ENCODE measurements at regions not wholly inside any gene's neighbourhood (a gene's known extent, or its start where the extent isn't known, plus 50 kb on each side); places are given as distances from the start of the nearest gene placed in this dataset.
"Not testable (repeated sequence)": the region's sequence is repeated elsewhere in the genome, so short reads cannot be mapped to it uniquely, and the experiment has no call there.

DNA sequence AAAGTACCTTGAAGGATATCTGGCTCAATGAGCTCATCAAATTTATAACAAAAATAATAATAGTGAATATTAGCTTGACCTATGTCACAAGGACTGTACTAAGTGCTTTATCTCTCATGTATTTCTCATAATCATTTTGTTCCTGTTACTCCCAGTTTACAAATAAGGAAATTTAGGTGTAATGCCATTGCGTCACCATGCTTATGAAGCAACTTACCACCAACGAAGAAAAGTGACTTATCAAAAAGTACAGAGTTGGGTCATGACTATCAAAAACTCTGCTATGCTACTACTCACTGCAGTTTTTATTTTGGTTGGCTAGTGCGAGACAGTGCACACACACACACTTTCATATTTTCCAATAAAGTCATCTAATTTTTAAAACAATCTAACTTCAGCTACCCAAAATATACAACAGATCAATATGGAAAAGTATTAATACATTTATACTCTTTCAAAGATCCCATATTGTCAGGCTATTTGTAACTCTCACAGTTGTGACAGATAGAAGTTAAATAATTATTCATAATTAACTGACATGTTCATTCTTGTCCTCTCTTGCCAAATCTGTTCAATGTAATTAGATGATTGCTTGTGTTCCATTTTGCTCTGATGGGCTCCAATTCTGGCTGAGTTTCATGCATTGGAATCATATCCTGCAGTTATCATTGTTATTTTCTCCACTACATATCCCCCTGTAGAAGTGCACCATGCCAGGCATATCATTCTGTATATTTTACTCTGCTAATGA is 119.4 kb downstream of the KCNJ2 start:
- no peak for DNase-seq

DNA sequence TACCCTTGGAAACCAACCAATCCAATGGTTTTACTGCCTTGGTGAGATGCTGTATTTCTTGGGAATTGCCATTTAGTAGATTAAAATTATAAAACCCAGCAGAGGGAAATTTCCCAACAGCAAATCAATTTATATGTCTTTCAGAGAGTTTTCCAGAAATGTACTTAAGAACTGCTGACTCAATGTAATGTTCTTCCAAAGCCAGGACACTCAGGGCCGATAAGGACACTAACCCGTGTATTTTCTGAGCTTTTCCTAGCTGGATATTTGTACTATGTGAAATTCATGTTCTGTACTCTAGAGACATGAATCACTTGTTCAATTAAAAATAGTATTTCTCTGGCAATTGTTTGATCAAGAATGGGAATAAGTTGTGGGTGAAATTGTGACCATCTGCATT is 121.4 kb downstream of the KCNJ2 start:
- no peak for DNase-seq

DNA sequence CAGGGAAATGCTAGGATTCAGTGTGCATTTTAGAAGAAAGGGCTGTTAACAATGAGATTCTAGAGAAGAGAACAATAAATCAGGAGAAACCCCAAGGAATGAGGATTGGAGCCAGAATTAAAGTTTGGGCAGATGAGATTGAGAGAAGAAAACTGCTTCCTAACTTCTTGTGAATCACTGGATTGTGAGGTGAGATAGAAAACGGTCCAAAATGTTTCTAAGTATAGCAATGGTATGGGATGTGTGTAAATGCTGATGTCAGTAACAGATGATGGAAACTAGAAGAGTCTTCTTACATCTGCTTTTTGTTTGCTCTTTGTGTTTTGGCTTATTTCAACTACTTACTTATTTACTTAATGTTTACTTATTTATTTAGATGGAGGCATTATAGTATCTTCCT is 123.0 kb downstream of the KCNJ2 start:
- DNase-seq = no peak

DNA sequence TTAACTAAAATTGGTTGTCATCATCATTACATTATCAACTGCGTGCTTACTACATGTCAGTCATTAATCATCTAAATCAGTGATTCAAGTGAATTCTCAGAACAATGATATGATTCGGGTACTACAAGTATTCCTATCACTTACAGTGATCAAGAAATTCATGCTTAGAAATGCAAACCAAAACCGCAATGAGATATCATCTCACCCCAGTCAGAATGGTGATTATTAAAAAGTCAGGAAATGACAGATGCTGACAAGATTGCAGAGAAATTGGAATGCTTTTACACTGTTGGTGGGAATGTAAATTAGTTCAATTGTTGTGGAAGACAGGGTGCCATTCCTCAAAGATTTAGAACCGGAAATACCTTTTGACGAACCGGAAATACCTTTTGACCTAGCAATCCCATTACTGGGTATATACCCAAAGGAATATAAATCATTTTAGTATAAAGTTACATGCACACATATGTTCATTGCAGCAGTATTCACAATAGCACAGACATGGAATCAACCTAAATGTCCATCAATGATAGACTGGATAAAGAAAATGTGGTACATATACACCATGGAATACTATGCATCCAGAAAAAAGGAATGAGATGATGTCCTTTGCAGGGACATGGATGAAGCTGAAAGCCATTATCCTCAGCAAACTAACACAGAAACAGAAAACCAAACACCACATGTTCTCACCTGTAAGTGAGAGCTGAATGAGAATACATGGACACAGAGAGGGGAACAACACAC is 124.4 kb downstream of the KCNJ2 start:
- not testable (repeated sequence) for DNase-seq

DNA sequence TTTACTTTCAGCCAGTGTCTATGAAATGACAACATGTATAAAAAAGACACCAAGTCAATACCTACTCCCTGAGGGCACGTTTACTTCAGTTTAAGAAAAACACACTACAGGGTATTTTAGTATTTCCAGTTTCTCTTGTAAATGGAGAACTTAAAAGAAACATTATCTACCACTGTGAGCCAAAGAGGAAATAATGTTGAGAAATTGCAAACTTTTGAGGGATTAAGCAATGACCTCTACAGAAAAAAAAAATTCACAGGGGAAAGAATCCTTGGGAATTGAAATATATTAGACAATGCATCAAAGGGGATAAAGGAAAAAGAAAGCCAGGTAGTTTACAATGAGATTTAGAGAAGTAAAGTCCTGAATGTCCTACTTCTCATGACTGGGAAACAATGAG is 126.0 kb downstream of the KCNJ2 start:
- no peak for DNase-seq

DNA sequence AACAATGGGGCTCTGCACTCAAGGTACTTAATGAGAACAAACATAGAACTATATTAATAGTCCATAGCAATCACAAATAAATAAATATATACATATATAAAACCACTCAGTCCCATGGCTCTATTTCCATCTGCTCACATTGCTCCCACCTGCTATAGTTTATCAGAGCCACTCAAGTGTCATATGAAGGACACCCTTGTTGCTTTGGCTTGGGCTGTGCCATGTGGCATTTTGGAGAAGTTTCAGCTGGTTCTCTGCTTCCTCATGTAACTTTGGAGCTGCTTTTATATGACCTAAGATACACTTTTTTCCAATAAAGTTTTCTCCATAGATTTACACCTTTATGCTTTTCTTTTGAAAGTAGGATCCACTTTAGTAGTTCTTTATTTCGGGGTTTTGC is 126.4 kb downstream of the KCNJ2 start:
- DNase-seq = no peak

DNA sequence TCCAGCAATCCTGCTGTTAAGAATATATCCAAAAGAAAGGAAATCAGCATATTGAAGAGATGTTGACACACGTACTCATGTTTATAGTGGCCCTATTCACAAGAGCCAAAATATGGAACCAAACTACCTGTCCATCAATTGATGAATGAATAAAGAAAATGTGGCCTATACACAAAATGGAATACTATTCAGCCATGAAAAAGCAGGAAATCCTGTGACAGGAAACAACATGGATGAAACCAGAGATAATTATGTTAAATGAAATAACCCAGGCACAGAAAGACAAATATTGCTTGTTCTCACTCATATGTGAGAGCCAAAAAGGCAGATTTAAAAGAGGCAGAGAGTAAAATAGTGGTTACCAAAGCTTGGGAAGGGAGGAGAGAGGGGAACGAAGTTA is 127.1 kb downstream of the KCNJ2 start:
- no peak for DNase-seq

DNA sequence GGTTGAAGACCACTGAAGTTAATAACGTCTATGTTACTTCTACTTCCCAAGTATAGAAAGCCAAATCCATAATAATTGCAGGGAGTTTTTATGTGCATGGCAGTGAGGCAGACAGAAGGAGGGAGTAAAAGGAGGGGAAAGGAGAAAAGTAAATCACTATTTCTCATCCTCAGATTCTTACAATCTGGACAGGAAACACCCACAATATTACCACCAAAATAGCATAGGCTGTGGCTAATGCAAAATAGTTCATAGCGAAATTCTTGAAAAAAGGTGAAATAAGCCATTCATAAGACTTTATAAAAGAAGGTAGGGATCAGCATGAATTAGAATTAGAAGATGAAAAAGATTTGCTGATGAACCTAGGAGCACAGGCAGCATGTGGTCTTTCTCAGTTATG is 128.1 kb downstream of the KCNJ2 start:
- DNase-seq = no peak

DNA sequence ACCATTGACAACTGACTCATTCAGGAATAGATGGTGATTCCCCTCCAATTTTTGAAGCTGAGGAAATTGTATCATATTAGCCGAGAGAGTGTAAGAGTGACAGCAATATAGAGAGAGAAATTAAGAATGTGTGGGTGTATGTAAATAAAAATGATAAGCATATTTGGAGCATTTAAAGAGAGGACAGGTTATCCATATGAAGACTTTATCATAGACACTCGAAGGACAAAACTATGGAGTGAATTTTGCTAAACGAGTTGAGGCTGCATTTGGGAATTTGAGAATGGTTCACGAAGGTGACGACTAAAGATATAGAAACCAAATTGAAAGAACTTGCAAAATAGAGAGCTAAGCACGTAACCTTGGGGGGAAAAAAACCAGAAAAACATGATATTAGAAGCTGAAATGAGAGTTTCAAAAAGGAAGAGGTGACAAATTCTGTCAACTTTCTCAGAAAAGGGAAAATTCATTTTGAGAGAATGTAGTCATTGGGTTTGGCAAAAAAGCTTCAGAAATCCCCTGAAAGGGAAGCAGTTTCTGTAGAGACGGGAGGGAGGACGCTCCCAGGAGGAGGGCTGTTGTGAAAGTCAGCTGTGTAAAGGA is 129.7 kb downstream of the KCNJ2 start:
- DNase-seq = no peak

DNA sequence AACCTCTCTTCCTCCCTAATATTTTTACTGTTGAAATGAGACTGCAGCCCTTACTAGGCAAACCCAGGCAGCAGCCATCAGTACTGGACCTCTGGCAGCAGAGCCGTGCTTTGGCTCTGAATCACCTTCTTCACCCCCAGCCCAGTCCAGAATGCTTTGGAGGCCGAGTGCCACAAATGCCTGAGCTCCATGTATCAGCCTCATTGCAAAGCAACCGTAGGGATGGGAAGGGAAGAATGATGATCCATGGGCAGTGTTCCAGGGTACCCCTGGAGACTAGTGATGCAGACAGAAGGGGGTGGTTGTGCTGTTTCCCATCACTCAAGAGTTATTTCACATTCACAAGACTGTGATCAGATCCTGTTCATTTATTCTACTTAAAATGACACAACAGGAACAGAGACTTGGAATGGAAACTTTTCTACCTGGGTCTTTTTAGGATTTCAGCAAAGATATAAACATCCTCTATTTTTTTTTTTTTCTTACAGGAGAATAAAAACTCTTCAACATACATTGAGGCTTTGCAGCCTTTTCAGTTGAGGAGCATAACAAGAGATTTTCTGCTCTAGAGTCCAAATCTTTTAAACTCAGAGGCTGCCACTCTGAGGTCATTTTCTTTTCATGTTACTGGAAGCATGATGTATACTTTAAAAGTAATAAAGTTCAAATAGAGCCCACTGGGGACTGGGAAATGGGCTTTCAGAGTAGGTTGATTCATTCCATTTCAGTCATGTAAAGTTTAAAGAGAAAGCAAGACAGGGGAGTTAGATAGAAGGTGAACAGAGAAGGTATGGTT is 138.3 kb downstream of the KCNJ2 start:
- DNase-seq = no peak

DNA sequence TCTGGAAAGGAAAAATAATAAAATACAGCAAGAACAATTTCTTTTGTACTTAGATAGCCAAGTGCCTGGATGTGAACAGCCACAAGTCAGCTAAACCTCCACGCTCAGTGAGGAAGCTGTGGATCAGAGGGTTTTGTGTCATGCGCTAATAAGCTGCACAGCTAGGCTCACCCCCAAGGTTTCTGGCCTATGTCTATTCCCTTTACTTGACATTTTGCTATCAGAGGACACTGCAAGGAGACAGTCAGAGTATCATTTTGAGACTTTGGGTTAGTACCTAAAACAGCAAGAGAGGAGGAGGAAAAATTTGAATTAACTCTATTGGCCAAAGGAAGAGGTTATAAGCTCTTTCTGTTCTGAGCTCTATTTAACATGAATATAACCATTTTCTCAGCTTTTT is 139.3 kb downstream of the KCNJ2 start:
- no peak for DNase-seq

DNA sequence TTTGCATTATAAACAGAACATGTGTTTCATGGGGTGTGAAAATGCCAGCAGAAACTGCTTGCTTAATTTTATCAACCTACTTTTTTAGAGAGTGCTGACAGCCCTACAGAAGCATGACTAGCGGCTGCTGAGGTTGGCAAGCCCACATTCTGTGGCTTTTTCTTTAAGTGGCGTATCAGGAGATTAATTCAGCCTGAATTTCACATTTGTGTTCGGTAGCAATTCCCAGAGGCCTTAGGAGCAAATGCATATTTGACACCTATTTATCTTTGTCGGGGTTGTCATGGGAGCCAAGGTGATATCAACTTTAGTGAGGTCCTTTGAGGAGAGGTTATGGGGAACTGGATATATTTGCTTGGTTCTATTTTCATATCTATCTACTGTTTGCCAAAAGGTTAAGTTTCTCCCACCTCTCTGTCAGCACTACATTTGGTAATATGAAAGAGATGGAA is 140.9 kb downstream of the KCNJ2 start:
- DNase-seq = no peak

DNA sequence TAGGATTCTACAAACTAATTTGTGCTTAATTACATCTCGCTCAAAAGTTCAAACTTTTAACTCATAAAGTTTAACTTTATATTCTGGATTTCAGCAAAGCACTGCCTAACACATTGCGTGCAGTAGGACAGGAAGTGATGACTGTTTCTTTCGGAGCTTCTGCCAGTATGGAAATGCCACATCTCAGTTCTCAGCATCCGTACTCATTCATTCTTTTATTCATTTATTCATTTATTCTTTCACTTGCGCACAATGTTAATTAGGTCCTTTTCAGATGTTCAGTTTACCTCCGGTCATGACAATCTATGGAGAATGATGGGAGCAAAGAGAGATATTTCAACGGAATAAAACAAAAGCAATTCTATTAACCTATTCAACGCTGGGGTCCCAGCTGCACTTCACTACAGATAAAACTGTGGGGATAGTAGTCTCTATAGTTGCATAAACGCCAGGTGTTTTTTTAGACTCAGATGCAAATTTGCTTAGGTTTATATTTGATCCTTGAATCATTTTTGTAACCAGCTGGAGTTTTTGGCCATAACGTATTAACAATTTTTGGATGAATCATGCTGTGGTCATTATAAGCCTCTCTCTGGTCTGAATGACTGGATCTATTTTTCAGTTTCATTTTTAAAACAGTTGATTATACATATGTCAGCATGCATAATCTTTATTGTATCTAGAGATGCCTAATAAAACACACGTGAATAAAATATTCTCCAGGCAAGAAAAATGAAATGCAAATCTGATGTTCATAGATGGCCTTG is 143.9 kb downstream of the KCNJ2 start:
- DNase-seq = no peak

DNA sequence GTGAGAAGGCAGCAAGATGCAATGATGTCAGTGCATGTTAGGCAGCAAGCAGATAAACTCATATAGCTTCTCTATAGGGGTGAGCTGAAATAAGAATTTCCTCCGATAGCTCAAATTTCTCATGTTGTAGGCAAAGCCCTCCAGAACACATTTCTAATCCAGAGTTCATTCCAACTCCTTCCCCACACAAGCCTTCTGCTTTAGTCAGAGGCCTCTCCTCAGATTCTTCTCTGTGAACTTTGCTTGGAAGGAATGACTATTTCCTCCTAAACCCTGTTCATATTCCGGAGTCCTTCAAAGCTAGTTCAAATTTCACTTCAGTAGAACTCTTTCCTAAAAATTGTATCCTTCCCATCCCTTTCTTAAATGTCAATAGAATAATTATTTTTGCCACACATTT is 144.8 kb downstream of the KCNJ2 start:
- no peak for DNase-seq

DNA sequence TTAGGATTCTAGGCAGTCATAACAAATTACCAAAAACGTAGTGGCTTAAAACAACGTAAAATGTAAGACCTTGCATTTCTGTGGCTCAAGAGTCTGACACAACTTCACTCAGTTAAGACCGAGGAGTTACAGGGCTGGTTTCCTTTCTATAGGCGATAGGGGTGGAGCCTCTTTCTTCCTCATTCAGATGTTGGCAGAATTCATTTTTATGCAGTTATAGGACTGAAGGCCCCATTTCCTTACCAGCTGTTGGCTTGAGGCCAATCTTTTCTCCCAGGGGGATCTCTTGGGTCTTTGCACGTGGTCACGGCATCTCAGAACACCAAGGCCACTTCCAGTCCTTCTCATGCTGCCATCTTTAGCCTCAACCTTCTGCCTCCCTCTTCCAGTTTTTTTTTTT is 145.2 kb downstream of the KCNJ2 start:
- no peak for DNase-seq

DNA sequence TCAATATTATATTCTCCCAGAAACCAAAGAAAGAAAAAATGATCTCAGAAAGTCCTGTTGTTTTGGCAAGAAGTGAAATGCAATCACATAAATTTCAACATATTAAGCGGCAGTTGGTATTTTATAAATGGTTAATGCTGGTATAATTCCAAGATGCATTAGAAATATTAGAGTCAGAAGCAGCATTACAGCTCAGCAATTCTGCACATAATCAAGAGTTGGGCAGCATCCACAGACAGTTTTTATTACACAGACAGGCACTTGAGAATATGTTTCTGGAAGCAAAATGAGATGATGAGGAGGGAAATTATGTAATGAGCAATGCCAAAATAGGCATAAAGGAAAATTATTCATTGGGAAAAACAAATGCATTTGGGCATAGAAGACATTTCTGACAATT is 148.1 kb downstream of the KCNJ2 start:
- DNase-seq = no peak

DNA sequence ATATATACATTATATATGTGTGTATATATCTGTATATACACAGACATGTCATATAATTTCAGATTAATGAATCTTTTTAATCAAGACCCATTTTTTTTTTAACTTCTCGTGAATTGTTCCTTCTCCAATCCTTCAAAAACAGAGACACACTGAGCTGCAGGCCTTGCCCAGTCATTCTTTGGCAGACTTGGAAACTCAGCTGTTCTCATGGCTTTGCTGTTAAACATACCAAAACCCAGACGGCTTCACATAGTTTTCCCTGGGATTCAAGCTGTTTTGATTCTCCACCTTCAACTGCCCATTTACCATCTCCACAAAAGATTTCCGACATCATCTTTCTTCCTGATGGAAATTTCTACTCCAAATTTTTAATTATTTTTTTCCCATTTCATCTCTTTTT is 148.7 kb downstream of the KCNJ2 start:
- DNase-seq = no peak

DNA sequence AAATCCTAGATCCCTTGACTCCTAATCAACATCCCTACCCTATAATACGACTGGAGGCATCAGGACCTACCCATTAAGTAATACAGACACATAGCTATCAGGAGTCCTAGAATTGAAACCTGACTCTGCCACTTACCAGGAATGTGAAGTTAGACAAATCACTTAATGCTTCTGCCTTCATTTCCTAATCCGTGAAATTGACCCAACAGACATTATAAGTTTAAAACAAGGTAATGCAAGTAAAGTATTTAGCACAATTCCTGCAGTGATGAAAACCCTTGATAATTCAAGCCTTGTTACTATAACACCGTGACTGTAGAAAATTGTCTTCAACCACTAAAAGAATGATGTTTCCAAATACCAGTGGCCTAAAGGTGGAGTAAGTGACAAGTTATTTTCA is 150.2 kb downstream of the KCNJ2 start:
- no peak for DNase-seq

DNA sequence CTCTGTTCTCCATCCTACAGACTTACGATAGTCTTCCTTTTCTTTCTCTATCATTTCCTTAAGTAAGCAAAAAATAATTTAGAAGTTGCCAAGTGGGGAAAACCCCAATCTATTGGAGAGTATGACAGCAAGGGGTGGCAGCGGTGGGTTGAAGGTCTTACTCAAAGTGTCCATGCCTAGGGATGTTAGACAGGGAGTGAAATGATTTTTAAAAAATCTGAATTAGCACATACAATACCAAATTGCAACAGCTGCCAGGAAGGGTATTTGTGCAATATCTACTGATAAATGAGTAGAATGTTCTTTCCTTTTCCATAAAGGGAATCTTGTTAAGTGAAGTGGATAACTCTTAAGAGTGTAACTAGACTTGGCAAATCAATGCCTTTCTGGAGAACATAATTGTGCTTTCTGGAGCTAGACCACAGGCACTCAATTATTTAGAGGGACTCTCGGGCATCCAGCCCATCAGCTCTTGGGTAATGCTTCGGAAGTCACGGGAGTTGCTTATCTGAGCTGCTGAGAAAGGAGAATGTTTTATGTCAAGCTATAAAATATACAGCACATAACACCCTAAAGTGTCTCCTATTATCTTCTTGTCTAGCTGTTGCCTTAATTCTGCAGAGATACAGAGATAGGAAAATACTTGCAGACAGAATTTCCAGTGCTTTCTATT is 151.5 kb downstream of the KCNJ2 start:
- no peak for DNase-seq

DNA sequence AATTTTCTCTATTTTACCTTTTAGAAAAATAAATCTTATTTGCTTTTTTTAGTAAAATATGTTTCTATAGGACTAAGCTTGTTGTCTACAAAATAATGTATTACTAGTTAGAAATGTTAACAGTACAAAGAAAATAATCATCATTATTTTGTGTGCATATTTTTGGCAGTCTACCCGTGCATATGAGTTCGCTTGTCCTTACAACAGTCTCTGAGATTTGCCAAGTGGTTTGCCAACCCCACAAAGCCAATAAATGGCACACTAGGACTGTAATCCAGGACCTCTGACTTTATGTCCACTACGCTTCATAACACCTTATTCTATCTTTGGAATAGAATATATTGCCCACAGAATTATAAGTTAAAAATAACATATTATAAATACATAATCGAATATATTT is 152.0 kb downstream of the KCNJ2 start:
- DNase-seq = no peak

DNA sequence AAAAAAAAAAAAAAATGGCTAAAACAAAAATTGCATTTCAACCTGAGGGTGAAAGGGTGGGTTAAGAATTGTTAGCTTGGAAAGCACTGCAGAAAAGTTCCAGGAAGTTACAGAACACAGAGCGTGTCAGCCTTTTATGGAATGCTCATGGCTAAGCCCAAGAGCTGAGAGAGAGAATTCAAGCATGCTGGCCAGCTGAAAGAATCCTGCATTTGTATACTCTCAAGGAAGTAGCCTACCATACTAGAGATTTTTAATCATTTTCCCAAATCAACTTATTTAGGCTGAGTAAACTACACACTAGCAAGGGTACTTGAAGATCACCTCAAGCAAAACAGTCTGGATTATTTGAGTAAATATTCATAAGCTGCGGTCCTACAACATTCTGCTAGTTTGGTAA is 153.9 kb downstream of the KCNJ2 start:
- no peak for DNase-seq

DNA sequence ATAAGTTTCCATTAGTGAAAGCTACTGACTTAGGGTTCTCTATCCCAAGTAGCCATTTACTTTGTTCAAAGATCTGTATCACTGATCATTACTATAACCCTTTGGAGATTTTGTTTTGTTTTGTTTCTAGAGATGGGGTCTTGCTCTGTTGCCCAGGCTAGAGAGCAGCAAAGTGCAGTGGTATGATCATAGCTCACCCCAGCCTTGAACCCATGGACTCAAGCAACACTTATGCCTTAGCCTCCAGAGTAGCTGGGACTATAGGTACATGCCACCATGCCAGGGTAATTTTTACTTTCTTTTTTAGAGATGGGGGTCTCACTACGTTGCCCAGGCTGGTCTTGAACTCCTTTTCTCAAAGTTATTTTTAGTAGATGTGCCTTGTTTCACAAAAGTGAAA is 154.7 kb downstream of the KCNJ2 start:
- DNase-seq = no peak
